ENCODE measurements at regions not wholly inside any gene's neighbourhood (a gene's known extent, or its start where the extent isn't known, plus 50 kb on each side); places are given as distances from the start of the nearest gene placed in this dataset.

DNA sequence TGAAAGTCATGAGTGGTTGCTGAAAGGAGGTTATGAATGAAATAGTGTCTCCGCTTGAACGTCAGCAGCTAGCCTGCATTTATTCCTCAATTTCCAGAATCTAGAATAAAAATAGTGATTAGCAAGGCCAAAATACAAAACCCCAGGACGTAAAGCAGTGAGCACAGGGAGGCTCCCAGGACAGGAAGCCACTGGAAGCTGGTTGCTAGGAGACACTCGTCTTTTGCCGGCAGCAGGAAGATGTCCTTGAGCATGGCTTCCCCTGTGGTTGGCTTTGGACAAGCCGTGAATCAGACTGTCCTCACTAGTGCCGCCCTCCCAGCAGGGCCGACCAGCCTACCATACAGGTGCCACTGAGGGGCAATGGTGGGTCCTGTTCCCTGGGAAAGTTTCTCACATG is 374.4 kb downstream of the MTX2 start:
- ChIA-PET POLR2A (ENCODE audit: low non-redundant PET) (no interaction called here), CTCF (interaction anchor here (0.5 to 1.1 kb wide), 4 partner anchors 8 to 911 kb away, joined by 4 to 7 read pairs (median 4); no protein-coding TSS in a partner anchor)
- DNase-seq (ENCODE audit: low spot score) = no peak
- no peak overlapping the region for H3K27ac ChIP-seq
- TF ChIP-seq CTCF (conservative IDR thresholded peaks at IDR 0.05; ENCODE audit: low read depth) = no peak

- ChIA-PET POLR2A (ENCODE audit: low non-redundant PET) (no interaction called here), CTCF (no interaction called here)
- H3K27ac ChIP-seq = no peak overlapping the region
- no peak for TF ChIP-seq CTCF (conservative IDR thresholded peaks at IDR 0.05; ENCODE audit: low read depth)
- no peak for DNase-seq (ENCODE audit: low spot score)
These were observed 376.3 kb downstream of the MTX2 start for GRCh38 chr2:176645494-176645893.

DNA sequence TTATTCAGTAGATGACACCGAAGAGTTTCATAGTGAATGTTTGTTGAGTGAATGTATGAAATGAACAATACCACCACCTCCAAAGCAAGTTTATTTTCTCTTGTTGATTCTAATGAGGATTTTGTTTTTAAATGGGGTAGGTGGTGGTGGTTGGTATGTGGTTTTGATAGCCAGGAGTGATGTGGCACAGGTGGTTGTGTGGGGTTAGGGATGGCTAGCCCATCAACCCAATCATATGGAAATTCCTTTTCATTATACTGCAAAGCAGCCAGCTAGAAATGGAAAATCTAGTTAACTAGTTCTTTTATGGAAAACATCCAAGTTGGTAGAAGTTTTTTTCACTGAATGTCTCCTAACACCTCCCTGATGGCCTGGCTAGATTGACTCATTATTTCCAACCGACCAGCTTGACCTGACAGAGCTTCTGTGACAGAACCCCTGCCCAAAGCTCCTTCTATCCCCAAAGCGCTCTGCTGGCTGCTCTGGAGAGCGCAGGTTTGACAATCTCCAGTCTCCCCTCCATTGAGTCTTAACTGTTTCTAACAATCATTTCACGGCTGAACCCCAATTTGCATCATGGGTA is 376.9 kb downstream of the MTX2 start:
- no peak overlapping the region for H3K27ac ChIP-seq
- POLR2A ChIA-PET (ENCODE audit: low non-redundant PET) = no interaction called here
- no peak for DNase-seq (ENCODE audit: low spot score)
- CTCF ChIA-PET = interaction anchor here (0.6 kb wide), 2 partner anchors 506 to 659 kb away, joined by 3 to 4 read pairs; no protein-coding TSS in a partner anchor
- no peak for TF ChIP-seq CTCF (conservative IDR thresholded peaks at IDR 0.05; ENCODE audit: low read depth)

- POLR2A ChIA-PET (ENCODE audit: low non-redundant PET) = no interaction called here
- TF ChIP-seq CTCF (conservative IDR thresholded peaks at IDR 0.05; ENCODE audit: low read depth) = no peak
- CTCF ChIA-PET = interaction anchor here (0.6 kb wide), 2 partner anchors 167 to 355 kb away, joined by 4 to 6 read pairs; no protein-coding TSS in a partner anchor
- DNase-seq (ENCODE audit: low spot score) = no peak
- no peak overlapping the region for H3K27ac ChIP-seq
These were observed 378.3 kb downstream of the MTX2 start for GRCh38 chr2:176647325-176648165.

DNA sequence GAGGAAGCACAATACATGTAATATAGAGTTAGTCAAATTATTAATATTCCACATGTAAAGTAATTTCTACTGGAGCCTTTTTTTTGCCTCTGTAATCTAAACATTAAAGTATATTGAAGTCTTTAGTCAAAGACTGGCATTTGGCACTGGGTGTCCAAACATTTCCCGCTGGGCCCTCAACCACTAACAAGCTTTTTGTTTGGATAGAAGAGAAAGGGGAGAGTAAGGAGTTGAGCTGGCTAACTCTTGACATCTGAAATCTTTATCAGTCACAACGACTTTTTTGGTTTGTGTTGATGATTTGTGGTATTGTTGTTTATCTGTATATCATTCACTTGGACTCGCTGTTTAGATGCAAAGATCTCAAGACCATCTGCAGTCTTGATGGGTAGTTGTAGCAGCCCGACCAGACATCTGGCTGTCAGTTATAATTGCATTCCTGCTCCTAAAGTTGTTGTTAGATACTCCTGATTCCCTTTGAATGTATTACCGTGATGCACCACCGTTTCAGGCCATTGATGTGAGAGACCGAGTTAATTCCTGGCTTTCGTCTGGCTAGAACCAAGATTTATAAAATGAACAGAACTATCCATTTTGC is 379.6 kb downstream of the MTX2 start:
- TF ChIP-seq CTCF (conservative IDR thresholded peaks at IDR 0.05; ENCODE audit: low read depth) = no peak
- H3K27ac ChIP-seq = no peak overlapping the region
- ChIA-PET POLR2A (ENCODE audit: low non-redundant PET) (no interaction called here), CTCF (interaction anchor here (0.7 to 0.9 kb wide), 2 partner anchors 18 to 509 kb away, joined by 4 read pairs; no protein-coding TSS in a partner anchor)
- DNase-seq (ENCODE audit: low spot score) = no peak

DNA sequence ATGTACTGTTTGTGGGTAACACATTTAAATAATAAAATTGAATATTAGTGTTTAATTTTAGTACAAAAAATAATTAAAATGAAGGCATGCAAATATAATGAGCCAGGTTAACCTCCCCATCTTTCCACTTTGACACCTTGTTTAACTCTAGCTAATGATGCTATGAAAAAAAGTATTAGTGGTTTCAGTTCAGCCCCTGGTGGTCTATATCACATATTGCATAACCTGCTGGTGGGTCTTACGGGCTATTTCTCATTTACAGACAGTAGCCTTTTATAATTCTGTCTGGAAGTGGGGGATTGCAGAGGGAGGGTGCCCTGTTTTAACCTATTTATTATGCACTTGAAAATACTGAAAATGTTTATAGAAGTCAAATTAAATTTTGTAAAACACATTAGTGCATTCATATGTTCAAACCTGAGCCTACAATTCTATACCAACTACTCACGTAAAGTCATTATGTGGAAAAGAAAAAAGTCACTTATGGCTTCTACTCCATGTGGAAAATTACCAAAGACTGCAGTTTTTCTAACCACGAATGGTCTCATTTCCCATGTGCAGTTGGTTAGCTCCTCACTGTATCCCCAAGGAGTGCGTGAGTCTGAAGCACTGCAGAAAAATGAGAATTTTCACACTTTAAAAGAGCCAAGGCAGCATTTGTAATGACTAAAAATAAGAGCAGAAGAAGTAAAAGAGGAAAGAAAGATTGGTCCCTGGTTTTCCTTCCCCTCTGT is 381.0 kb downstream of the MTX2 start:
- no peak overlapping the region for H3K27ac ChIP-seq
- POLR2A ChIA-PET (ENCODE audit: low non-redundant PET) = no interaction called here
- no peak for DNase-seq (ENCODE audit: low spot score)
- no peak for TF ChIP-seq CTCF (conservative IDR thresholded peaks at IDR 0.05; ENCODE audit: low read depth)
- CTCF ChIA-PET = interaction anchor here (0.5 to 4.0 kb wide), 4 partner anchors 194 to 523 kb away, joined by 3 to 42 read pairs (median 9); no protein-coding TSS in a partner anchor

Data from RWPE1 (cell line).